Progenitor cell of endocrine pancreas (in vitro differentiated cells): ENCODE measurements at regions not wholly inside any gene's neighbourhood (a gene's known extent, or its start where the extent isn't known, plus 50 kb on each side); places are given as distances from the start of the nearest gene placed in this dataset.

Experiments used
- DNase-seq: peaks from one replicate; pipeline ENCODE4 v3.0.0; 2021; ENCODE audit warnings: low spot score; ENCODE audit not compliant: unreplicated experiment
- H3K27ac Mint-ChIP-seq: 2 replicates; pipeline ENCODE4 v1.8.0; 2021; ENCODE audit warnings: mild to moderate bottlenecking, moderate library complexity, mixed read lengths
- H3K27me3 Mint-ChIP-seq: 2 replicates; pipeline ENCODE4 v1.8.0; 2021; ENCODE audit warnings: mixed read lengths
- H3K36me3 Mint-ChIP-seq: 2 replicates; pipeline ENCODE4 v1.8.0; 2022; ENCODE audit warnings: mixed read lengths; ENCODE audit not compliant: insufficient read depth
- H3K4me1 Mint-ChIP-seq: 2 replicates; pipeline ENCODE4 v1.8.0; 2021; ENCODE audit warnings: low read depth, mixed read lengths
- H3K4me3 Mint-ChIP-seq: 2 replicates; pipeline ENCODE4 v1.8.0; 2021; ENCODE audit warnings: low read depth, mild to moderate bottlenecking, moderate library complexity, mixed read lengths
- H3K9me3 Mint-ChIP-seq: 2 replicates; pipeline ENCODE4 v1.8.0; 2021; ENCODE audit warnings: low read depth, mixed read lengths
- CTCF ChIP-seq: fragments of 200-600 bp; sonication (generic); IDR thresholded peaks from one replicate; pipeline ENCODE4 v1.5.0; 2021; ENCODE audit warnings: antibody characterized with exemption, mild to moderate bottlenecking; ENCODE audit not compliant: unreplicated experiment

GRCh38 chr9:91073811-91074771 is 272.5 kb downstream of the SYK start:
- no peak for DNase-seq
- H3K27me3 Mint-ChIP-seq = peaks cover 9% of the 10 kb centered on the region
- no peak overlapping the region for H3K27ac Mint-ChIP-seq
- H3K4me3 Mint-ChIP-seq = no peak overlapping the region
- H3K4me1 Mint-ChIP-seq = peaks cover 5% of the 10 kb centered on the region
- H3K9me3 Mint-ChIP-seq = no peaks in the 10 kb centered on the region
- no peaks in the 10 kb centered on the region for H3K36me3 Mint-ChIP-seq
- no peak for TF ChIP-seq CTCF

GRCh38 chr9:91074866-91075265 is 273.2 kb downstream of the SYK start:
- H3K9me3 Mint-ChIP-seq = no peaks in the 10 kb centered on the region
- no peak overlapping the region for H3K27ac Mint-ChIP-seq
- DNase-seq = no peak
- no peak overlapping the region for H3K4me3 Mint-ChIP-seq
- peaks cover 5% of the 10 kb centered on the region for H3K4me1 Mint-ChIP-seq
- peaks cover 9% of the 10 kb centered on the region for H3K27me3 Mint-ChIP-seq
- H3K36me3 Mint-ChIP-seq = no peaks in the 10 kb centered on the region
- no peak for TF ChIP-seq CTCF

- Mint-ChIP-seq H3K9me3 (no peaks in the 10 kb centered on the region), H3K4me3 (no peak overlapping the region), H3K36me3 (no peaks in the 10 kb centered on the region), H3K4me1 (peaks cover 5% of the 10 kb centered on the region), H3K27me3 (peaks cover 9% of the 10 kb centered on the region), H3K27ac (no peak overlapping the region)
- no peak for TF ChIP-seq CTCF
- DNase-seq = no peak
These were observed 273.7 kb downstream of the SYK start for GRCh38 chr9:91075279-91075678.

GRCh38 chr9:91077624-91078368 is 276.2 kb downstream of the SYK start:
- H3K4me1 Mint-ChIP-seq = no peaks in the 10 kb centered on the region
- no peak for TF ChIP-seq CTCF
- H3K27ac Mint-ChIP-seq = no peak overlapping the region

DNA sequence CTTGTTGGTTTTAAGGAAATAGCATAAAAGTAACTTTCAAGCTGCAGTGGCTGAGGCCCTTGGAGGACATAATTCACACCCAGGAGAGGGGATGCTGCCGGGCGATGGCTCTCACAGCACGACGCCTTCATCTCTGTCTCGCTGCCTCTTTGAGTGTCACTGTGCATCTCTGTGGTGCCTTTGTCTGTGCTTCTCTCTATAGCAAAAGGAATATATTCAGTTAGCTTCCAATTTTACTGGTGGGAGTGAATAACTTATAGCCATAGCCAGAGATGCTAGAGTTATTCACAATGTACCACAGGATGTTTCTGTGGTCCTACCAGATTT is 276.7 kb downstream of the SYK start:
- no peaks in the 10 kb centered on the region for H3K4me1 Mint-ChIP-seq
- no peak for TF ChIP-seq CTCF
- H3K27me3 Mint-ChIP-seq = peaks cover 9% of the 10 kb centered on the region
- H3K36me3 Mint-ChIP-seq = no peaks in the 10 kb centered on the region
- DNase-seq = no peak
- H3K4me3 Mint-ChIP-seq = no peak overlapping the region
- no peaks in the 10 kb centered on the region for H3K9me3 Mint-ChIP-seq
- H3K27ac Mint-ChIP-seq = no peak overlapping the region

More at GRCh38 chr9:91077624-91078368, 276.2 kb downstream of the SYK start:
- Mint-ChIP-seq H3K27me3 (peaks cover 9% of the 10 kb centered on the region), H3K4me3 (no peak overlapping the region), H3K9me3 (no peaks in the 10 kb centered on the region), H3K36me3 (no peaks in the 10 kb centered on the region)
- DNase-seq = no peak
